ENCODE measurements at regions not wholly inside any gene's neighbourhood (a gene's known extent, or its start where the extent isn't known, plus 50 kb on each side); places are given as distances from the start of the nearest gene placed in this dataset.

DNA sequence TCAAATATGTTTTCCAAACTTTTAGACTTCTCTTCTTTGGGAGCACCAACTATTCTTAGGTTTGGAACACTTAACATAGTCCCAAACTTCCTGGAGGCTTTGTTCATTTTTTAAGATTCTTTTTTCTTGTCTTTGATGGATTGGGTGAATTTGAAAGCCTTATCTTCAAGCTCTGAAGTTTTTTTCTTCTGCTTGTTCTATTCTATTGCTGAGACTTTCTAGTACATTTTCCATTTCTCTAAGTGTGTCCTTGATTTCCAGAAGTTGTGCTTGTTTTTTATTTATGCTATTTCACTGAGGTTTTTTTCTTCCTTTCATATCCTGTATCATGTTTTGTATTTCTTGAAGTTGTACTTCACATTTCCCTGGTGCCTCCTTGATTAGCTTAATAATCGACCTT lies 97.5 kb downstream of the PLSCR2 start:
- Histone ChIP-seq H3K79me2 (ENCODE audit: control insufficient read depth, insufficient read depth, low read length) (no peaks in the 10 kb centered on the region), H3K4me3 (ENCODE audit: control extremely low read depth in 1 of 5, extremely low read depth in 1 of 5, insufficient read depth in 1 of 5, low read depth in 2 of 5, low read length in 4 of 5) (no peak overlapping the region), H3K4me1 (ENCODE audit: control insufficient read depth in 2 of 2, insufficient read depth in 2 of 2, low read length in 2 of 2) (no peaks in the 10 kb centered on the region), H2AFZ (ENCODE audit: insufficient read depth, low read depth, low read length, poor library complexity, severe bottlenecking) (no peak overlapping the region), H3K9ac (ENCODE audit: low read length) (no peak overlapping the region), H3K27me3 (replicated peaks in 1 of 4; ENCODE audit: control extremely low read depth in 1 of 4, control insufficient read depth in 3 of 4, insufficient read depth in 4 of 4, low read length in 3 of 4) (no peaks in the 10 kb centered on the region), H4K20me1 (ENCODE audit: control insufficient read depth, insufficient read depth, low read length, poor library complexity, severe bottlenecking) (no peaks in the 10 kb centered on the region), H3K27ac (ENCODE audit: low read length in 2 of 2) (no peak overlapping the region), H3K4me2 (replicated peaks; ENCODE audit: low read depth, low read length, poor library complexity, severe bottlenecking) (no peak overlapping the region), H3K9me3 (ENCODE audit: control extremely low read depth in 1 of 3, control insufficient read depth in 2 of 3, insufficient read depth in 1 of 3, low read length in 2 of 3) (peaks cover 0 to 3% (median 3%) of the 10 kb centered on the region in 3 donors), H3K36me3 (replicated peaks in 1 of 2; ENCODE audit: control extremely low read depth in 1 of 2, control insufficient read depth in 1 of 2, extremely low read depth in 1 of 2, insufficient read depth in 2 of 2, low read length in 1 of 2) (no peaks in the 10 kb centered on the region)
- no peak for TF ChIP-seq EZH2 (IDR thresholded peaks at IDR 0.05; ENCODE audit: borderline replicate concordance, insufficient read depth, low read depth, low read length, poor library complexity, severe bottlenecking)
- TF ChIP-seq, protein P1, sequence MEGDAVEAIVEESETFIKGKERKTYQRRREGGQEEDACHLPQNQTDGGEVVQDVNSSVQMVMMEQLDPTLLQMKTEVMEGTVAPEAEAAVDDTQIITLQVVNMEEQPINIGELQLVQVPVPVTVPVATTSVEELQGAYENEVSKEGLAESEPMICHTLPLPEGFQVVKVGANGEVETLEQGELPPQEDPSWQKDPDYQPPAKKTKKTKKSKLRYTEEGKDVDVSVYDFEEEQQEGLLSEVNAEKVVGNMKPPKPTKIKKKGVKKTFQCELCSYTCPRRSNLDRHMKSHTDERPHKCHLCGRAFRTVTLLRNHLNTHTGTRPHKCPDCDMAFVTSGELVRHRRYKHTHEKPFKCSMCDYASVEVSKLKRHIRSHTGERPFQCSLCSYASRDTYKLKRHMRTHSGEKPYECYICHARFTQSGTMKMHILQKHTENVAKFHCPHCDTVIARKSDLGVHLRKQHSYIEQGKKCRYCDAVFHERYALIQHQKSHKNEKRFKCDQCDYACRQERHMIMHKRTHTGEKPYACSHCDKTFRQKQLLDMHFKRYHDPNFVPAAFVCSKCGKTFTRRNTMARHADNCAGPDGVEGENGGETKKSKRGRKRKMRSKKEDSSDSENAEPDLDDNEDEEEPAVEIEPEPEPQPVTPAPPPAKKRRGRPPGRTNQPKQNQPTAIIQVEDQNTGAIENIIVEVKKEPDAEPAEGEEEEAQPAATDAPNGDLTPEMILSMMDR (IDR thresholded peaks at IDR 0.05): no peak
- CTCF ChIA-PET: no interaction called here
- no CpG with 5 or more reads among the region's 1 CpG for WGBS (ENCODE audit: insufficient coverage)
- POLR2A ChIA-PET: no interaction called here
- Mint-ChIP-seq H3K4me3 (no peak overlapping the region), H3K9me3 (ENCODE audit: insufficient read depth) (no peaks in the 10 kb centered on the region), H3K4me1 (no peaks in the 10 kb centered on the region), H3K27ac (no peak overlapping the region), H3K27me3 (no peaks in the 10 kb centered on the region)
- ATAC-seq (ENCODE audit: low read depth): no peak
- no peak for DNase-seq
- intact Hi-C loops (cut with micrococcal nuclease): no loop called here

DNA sequence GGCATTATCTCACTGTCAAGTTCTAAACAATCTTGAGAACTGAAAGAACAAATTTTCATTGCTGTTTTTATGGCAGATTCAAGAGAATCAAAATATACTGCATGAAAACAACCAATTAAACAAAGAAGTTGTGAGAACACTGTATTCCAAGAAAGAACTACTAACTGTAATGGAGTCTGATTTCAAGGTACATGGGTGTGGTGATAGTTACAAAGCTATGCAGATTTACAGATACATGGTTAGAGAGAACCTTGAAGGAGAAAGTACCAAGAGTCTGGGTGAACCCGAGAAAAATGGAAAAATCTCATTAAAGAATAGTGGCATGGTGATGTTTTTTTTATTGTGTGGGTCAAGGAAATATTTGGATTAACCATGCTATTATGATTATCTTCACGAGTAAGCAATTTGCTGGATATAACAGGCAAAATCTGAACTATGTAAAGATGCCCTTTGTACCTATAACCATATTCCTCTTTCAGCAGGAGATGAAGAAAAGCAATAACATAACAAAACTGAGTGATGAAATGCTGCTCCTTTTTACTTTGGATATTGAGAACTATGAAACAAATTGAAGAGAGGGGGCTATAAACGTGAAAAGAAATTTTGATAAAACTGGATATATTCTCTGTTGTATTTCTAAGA lies 100.4 kb downstream of the PLSCR2 start:
- Mint-ChIP-seq H3K27ac (no peak overlapping the region), H3K27me3 (no peaks in the 10 kb centered on the region), H3K9me3 (ENCODE audit: insufficient read depth) (no peaks in the 10 kb centered on the region), H3K4me1 (no peaks in the 10 kb centered on the region), H3K4me3 (no peak overlapping the region)
- H4K20me1 ChIP-seq (ENCODE audit: control insufficient read depth, insufficient read depth, low read length, poor library complexity, severe bottlenecking): no peaks in the 10 kb centered on the region
- CTCF ChIA-PET: no interaction called here
- no peaks in the 10 kb centered on the region for H3K36me3 ChIP-seq (replicated peaks in 1 of 2; ENCODE audit: control extremely low read depth in 1 of 2, control insufficient read depth in 1 of 2, extremely low read depth in 1 of 2, insufficient read depth in 2 of 2, low read length in 1 of 2)
- POLR2A ChIA-PET: no interaction called here
- no peak overlapping the region for H3K9ac ChIP-seq (ENCODE audit: low read length)
- no peaks in the 10 kb centered on the region for H3K27me3 ChIP-seq (replicated peaks in 1 of 4; ENCODE audit: control extremely low read depth in 1 of 4, control insufficient read depth in 3 of 4, insufficient read depth in 4 of 4, low read length in 3 of 4)
- no peak for DNase-seq
- H3K79me2 ChIP-seq (ENCODE audit: control insufficient read depth, insufficient read depth, low read length): no peaks in the 10 kb centered on the region
- H3K27ac ChIP-seq (ENCODE audit: low read length in 2 of 2): no peak overlapping the region
- H3K4me1 ChIP-seq (ENCODE audit: control insufficient read depth in 2 of 2, insufficient read depth in 2 of 2, low read length in 2 of 2): no peaks in the 10 kb centered on the region
- WGBS (ENCODE audit: insufficient coverage): no CpG with 5 or more reads among the region's 3 CpGs
- H3K9me3 ChIP-seq (ENCODE audit: control extremely low read depth in 1 of 3, control insufficient read depth in 2 of 3, insufficient read depth in 1 of 3, low read length in 2 of 3): peaks cover 0 to 3% (median 3%) of the 10 kb centered on the region in 3 donors
- intact Hi-C loops (cut with micrococcal nuclease): no loop called here
- H3K4me3 ChIP-seq (ENCODE audit: control extremely low read depth in 1 of 5, extremely low read depth in 1 of 5, insufficient read depth in 1 of 5, low read depth in 2 of 5, low read length in 4 of 5): no peak overlapping the region
- no peak overlapping the region for H2AFZ ChIP-seq (ENCODE audit: insufficient read depth, low read depth, low read length, poor library complexity, severe bottlenecking)
- TF ChIP-seq EZH2 (IDR thresholded peaks at IDR 0.05; ENCODE audit: borderline replicate concordance, insufficient read depth, low read depth, low read length, poor library complexity, severe bottlenecking): no peak
- TF ChIP-seq, protein P1 (IDR thresholded peaks at IDR 0.05): no peak
- no peak overlapping the region for H3K4me2 ChIP-seq (replicated peaks; ENCODE audit: low read depth, low read length, poor library complexity, severe bottlenecking)
- no peak for ATAC-seq (ENCODE audit: low read depth)

All from B cell (primary cell).